ENCODE measurements at regions not wholly inside any gene's neighbourhood (a gene's known extent, or its start where the extent isn't known, plus 50 kb on each side); places are given as distances from the start of the nearest gene placed in this dataset.

- no peaks in the 10 kb centered on the region for H3K79me2 ChIP-seq (ENCODE audit: control insufficient read depth in 1 of 2, insufficient read depth in 2 of 2, low read length in 2 of 2)
- no peak overlapping the region for H3K56ac ChIP-seq (replicated peaks; ENCODE audit: insufficient read length, low read depth, low read length)
- no peak overlapping the region for H3K4me3 ChIP-seq (ENCODE audit: extremely low read depth in 1 of 4, insufficient read depth in 2 of 4, low read depth in 3 of 4, low read length in 4 of 4)
- no peaks in the 10 kb centered on the region for H3K23me2 ChIP-seq (ENCODE audit: low read depth, low read length)
- TF ChIP-seq SRF (IDR thresholded peaks at IDR 0.05; ENCODE audit: low read depth, low read length) (no peak), SIN3A (conservative IDR thresholded peaks at IDR 0.05 in 1 of 2, IDR thresholded peaks at IDR 0.05 in 1 of 2; ENCODE audit: low read depth in 1 of 2, low read length in 2 of 2) (no peak), RFX5 (IDR thresholded peaks at IDR 0.05; ENCODE audit: borderline replicate concordance, low read depth, low read length) (no peak), JUND (IDR thresholded peaks at IDR 0.05; ENCODE audit: low read length) (no peak), CREB1 (IDR thresholded peaks at IDR 0.05) (no peak), RBBP5 (IDR thresholded peaks at IDR 0.05; ENCODE audit: borderline replicate concordance, low read depth, low read length) (no peak), EGR1 (IDR thresholded peaks at IDR 0.05; ENCODE audit: borderline replicate concordance, low read depth, low read length) (no peak), ZNF274 (IDR thresholded peaks at IDR 0.05; ENCODE audit: borderline replicate concordance, extremely low read depth, low read length) (no peak), SP2 (IDR thresholded peaks at IDR 0.05; ENCODE audit: low read length) (no peak), RNF2 (IDR thresholded peaks at IDR 0.05; ENCODE audit: borderline replicate concordance, low read depth, low read length, missing control alignments, poor library complexity, severe bottlenecking) (no peak), MAFK (IDR thresholded peaks at IDR 0.05; ENCODE audit: low read depth, low read length) (no peak)
- no peak overlapping the region for H4K5ac ChIP-seq (ENCODE audit: insufficient read length, low read depth, low read length)
- H2BK120ac ChIP-seq (replicated peaks; ENCODE audit: low read depth, low read length): no peak overlapping the region
- H3K79me1 ChIP-seq (ENCODE audit: low read depth, low read length): no peaks in the 10 kb centered on the region
- POLR2A ChIA-PET (ENCODE audit: partially characterized antibody): no interaction called here
- peaks cover 0 to 9% (median 5%) of the 10 kb centered on the region in 4 experiments; a peak in 3 of 7 replicates for H3K4me1 ChIP-seq (replicated peaks in 1 of 4; ENCODE audit: control insufficient read depth in 3 of 4, insufficient read depth in 4 of 4, low read length in 3 of 4)
- no peak overlapping the region for H2BK12ac ChIP-seq (ENCODE audit: low read depth, low read length)
- no peaks in the 10 kb centered on the region for H4K20me1 ChIP-seq (replicated peaks in 1 of 2; ENCODE audit: control insufficient read depth in 1 of 2, insufficient read depth in 2 of 2, low read length in 2 of 2)
- no peak overlapping the region for H2BK5ac ChIP-seq (ENCODE audit: low read depth, low read length)
- H3K23ac ChIP-seq (ENCODE audit: insufficient read length): no peak overlapping the region
- CTCF ChIA-PET (ENCODE audit: partially characterized antibody): interaction anchor here (0.5 to 2.0 kb wide), 3 partner anchors 12 to 197 kb away, joined by 3 to 5 read pairs (median 3); no protein-coding TSS in a partner anchor
- FAIRE-seq (no peak), DNase-seq (ENCODE audit: low read depth in 1 of 2, low spot score in 2 of 2) (no peak)
- H4K8ac ChIP-seq (ENCODE audit: extremely low read depth, insufficient read depth, low read length): no peak overlapping the region
- H2AFZ ChIP-seq (ENCODE audit: low read length): no peak overlapping the region
- H2AK5ac ChIP-seq (ENCODE audit: low read depth, low read length): no peak overlapping the region
- WGBS, 2 experiments (ENCODE audit: extremely low coverage in 1 of 2, insufficient coverage in 1 of 2, insufficient read length in 1 of 2, insufficient replicate concordance in 2 of 2, low coverage in 1 of 2, low lambda C conversion rate in 2 of 2, missing lambda C conversion rate in 1 of 2): 94% methylated on average over 1 of the region's 1 CpG; no CpG with 5 or more reads in 1 of the 2 experiments
- no peak overlapping the region for H3K9ac ChIP-seq (replicated peaks in 1 of 4; ENCODE audit: extremely low read depth in 1 of 4, low read depth in 3 of 4, low read length in 3 of 4)
- no peak overlapping the region for H3K4ac ChIP-seq (replicated peaks; ENCODE audit: insufficient read length, low read depth, low read length)
- no peak overlapping the region for H2BK15ac ChIP-seq (ENCODE audit: low read length)
- no peak overlapping the region for H2BK20ac ChIP-seq (ENCODE audit: low read length)
- no peaks in the 10 kb centered on the region for H3K27me3 ChIP-seq (replicated peaks in 1 of 4; ENCODE audit: control insufficient read depth in 3 of 4, extremely low read depth in 1 of 4, insufficient read depth in 3 of 4, low read length in 3 of 4)
- no peak overlapping the region for H3K4me2 ChIP-seq (ENCODE audit: insufficient read depth in 1 of 2, low read depth in 2 of 2, low read length in 2 of 2)
- H3K9me3 ChIP-seq (ENCODE audit: insufficient read depth in 2 of 2, low read depth in 1 of 2, low read length in 1 of 2): no peaks in the 10 kb centered on the region
- no peak overlapping the region for H3K18ac ChIP-seq (ENCODE audit: extremely low read depth, low read length)
- no peak overlapping the region for H3K14ac ChIP-seq (ENCODE audit: insufficient read length)
- H4K91ac ChIP-seq (replicated peaks; ENCODE audit: insufficient read length, low read length): no peak overlapping the region
- H3K27ac ChIP-seq (ENCODE audit: low read depth, low read length): no peak overlapping the region
- no peaks in the 10 kb centered on the region for H3K36me3 ChIP-seq (ENCODE audit: control insufficient read depth in 2 of 4, insufficient read depth in 4 of 4, low read length in 3 of 4)
Observed at GRCh38 chr3:66604481-66604880, 103.7 kb upstream of the LRIG1 start.

Measured in H1 (cell line).